ENCODE measurements at regions not wholly inside any gene's neighbourhood (a gene's known extent, or its start where the extent isn't known, plus 50 kb on each side); places are given as distances from the start of the nearest gene placed in this dataset.
"Not testable (repeated sequence)": the region's sequence is repeated elsewhere in the genome, so short reads cannot be mapped to it uniquely, and the experiment has no call there.

DNA sequence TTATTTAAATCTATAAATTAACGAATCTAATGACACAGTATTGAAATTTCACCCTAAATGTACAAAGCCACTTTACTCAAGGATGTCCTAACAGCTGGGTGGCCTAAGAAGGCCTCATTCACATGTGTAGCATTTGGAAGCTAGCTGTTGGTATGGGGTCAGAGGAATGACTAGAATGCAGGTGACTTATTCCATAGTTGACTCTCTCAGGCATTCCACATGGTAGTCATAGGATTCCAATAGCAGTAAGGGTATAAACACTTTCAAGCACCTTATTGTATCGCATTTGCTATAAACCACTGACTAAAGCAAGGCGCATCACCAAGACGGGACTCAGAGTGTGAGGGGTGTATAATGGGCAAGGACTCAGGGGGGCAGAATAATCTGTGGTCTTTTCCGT is 294.8 kb upstream of the EPHA3 start:
- DNase-seq: no peak

DNA sequence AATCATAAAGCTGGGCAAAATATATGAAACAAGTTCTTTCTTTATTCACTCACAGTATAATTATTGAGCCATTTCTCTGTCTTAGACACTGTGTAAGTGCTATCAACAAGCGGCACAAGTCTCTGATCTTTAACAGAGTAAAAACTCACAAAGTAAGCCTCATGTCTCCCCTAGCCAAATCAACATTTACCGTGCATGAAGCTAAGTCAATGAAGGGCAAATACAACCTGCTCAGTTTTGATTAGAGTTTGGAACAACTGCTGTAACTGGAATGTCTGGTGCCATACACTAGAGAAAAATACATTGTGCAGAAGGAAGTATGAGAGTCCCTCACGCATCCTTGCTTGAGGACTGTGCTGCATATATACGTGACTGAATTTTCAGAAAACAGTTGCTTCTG is 291.0 kb upstream of the EPHA3 start:
- DNase-seq: no peak

DNA sequence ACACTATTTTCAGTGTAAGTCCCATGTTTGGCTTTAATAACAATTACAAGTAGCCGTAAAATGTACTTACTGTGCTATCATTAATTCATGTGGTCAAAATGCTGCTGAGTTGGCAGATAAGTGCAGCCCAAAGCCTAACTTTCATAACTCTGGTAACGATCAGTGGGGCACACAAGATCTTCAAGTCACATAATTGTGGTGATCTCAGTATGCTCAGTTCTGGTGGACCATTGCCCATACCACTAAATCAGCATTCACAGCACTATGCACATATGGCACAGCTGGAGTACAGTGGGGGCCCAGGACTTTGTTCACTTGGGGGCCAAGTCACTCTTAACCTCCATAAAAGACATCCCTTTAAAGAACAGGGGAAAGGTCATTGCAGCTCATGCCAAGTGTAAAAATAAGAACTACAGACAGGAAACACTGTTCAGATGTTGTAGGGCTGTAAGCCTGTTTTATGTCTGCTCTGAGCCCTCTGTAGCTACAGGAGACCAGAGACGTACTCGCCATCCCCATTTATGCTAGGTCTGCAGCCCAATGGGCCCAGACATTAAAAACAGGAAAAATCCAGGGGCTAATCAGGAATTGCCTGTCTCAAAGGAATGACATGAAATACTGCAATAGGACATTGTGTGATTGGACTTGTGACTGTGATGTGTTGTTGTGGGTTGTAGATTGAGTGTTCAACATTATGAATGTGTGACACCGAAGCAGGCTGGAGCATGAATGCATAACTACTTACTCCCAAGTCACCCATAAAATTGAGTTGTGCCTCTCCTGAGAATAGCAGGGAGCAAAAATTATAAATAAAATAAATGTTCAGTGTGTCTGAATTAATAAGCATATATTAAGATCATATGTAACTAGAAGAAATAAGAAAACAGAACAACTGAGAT is 282.5 kb upstream of the EPHA3 start:
- DNase-seq: no peak

DNA sequence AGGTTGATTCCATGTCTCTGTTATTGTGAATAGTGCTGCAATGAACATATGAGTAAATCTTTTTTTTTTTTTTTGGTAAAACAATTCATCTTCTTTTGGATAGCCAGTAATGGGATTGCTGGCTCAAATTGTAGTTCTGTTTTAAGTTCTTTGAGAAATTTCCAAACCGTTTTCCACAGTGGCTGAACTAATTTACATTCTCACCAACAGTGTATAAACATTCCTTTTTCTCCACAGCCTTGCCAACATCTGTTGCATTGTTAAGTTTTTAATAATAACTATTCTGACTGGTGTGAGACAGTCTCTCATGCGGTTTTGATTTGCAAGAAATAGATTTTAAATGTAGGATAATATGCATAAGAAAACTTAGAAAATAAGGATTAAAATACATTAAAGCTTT is 279.0 kb upstream of the EPHA3 start:
- no peak for DNase-seq

DNA sequence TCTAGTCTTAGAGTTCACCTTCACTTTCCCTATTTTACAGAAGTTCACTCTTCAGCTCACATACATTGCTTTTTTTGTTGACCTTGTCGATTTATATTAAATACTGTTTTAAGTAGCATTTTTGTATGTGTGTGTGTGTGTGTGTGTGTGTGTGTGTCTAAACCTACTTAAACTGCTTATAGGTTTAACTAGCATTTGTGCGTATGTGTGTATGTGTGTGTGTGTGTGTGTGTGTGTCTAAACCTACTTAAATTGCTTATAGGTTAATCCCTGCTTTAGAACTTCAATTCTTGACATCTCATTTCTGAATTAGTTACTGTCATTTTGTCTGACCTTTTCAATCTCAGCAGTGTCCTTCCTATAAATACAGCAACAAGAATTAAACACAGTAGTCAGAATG is 254.8 kb upstream of the EPHA3 start:
- no peak for DNase-seq

DNA sequence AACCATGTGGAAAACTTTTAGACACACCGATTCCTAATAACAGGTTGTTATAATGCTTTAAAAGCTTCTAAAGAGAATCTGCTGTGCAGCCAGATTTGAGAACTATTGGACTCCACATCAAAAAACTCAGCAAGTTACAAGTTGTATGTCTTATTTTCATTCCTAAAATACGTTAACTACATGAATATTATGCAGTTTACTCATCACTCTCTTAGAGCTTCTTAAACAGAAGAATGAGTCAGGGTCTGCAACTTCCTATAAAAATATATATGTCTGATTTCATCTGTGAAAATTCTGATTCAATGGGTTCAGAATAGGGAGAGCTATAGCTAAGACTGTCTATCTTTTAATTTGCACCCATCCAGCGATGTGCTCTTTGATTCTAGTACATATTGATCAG is 244.2 kb upstream of the EPHA3 start:
- DNase-seq: no peak

DNA sequence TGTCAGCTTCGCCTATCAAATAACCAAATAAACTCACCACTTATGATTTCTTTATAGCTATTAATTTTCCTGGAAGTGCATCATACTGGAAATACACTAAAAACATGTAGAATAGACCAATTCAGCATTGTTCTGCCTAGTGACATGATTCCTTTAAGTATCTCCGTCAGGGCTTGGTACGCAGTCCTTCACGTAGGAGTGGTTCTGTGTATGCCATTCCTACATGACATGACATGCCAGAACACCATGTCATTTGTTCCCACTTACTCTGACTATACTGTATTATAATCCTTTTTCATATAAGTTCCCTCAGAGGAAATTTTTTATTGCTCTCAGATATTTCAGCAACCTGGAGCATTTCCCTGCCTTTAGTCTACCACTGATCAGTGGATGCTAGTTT is 230.7 kb upstream of the EPHA3 start:
- DNase-seq: no peak

DNA sequence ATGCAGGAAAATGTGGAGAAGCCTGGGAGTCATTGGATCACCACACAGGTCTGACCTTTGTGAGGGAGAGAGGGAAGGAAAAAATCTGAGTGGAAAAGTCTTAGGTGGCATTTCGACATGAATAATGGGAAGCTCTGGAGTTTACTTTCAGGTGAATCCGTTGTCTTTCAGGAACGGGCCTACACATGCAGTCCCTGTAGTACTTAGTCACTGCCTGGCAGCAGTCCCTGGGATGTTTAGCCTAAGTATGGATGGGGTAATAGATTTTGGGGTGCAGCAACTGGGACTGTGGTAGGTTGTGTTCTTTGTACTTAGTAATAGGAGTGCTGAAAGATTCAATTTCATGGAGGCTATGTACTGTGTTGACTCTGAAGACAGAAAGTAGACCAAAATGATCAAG is 227.5 kb upstream of the EPHA3 start:
- DNase-seq: no peak

DNA sequence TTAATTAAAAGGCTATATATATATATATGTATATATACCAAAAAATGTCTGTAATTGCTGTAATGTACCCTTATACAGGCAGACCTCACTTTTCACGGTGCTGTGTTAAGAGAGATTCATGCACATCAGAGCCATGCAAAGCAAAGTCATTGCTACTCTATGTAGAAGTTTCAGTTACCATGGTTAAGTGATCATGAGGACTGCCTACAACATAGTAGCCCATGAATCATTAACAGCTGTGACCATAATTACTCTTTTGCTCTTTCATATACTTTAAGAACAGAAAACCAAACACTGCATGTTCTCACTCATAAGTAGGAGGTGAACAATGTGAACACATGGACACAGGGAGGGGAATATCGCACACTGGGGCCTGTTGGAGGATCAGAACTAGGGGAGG is 225.3 kb upstream of the EPHA3 start:
- no peak for DNase-seq

DNA sequence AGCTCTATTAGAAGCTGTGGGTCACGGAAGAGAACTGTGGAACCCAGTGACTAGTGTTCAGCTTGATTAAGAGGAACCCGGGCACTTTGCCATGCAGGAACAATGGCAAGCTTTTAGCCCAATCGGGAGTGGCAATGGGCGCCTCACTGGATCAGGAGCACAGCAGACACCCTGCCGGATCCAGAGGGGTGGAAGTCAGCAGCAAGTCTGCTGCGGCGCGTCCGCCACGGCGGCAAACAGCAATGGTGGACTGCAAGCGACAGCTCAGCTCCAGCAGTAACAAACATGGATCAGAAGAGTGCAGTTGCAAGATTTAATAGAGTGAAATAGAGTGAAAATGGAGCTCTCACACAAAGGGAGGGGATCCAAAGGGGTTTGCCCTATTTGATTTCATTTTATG is 220.8 kb upstream of the EPHA3 start:
- DNase-seq: not testable (repeated sequence)

DNA sequence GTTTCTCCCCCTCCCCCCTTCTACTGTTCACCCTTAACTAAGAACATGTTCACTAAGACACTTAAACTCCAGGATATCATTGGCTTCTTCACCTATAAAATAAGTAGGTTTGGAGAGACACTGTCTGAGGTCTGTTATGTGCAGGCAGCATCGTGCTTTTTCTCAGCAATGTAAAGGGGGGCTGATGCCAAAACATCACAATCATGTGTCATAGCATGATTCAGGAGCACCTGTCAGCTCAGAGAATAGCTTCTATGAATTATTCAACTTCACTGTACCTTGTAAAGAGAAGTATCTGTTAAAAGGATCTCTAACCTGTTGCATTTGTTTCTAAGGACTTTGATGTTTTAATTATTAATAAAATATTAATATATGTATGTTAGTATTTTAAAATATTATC is 211.4 kb upstream of the EPHA3 start:
- no peak for DNase-seq

DNA sequence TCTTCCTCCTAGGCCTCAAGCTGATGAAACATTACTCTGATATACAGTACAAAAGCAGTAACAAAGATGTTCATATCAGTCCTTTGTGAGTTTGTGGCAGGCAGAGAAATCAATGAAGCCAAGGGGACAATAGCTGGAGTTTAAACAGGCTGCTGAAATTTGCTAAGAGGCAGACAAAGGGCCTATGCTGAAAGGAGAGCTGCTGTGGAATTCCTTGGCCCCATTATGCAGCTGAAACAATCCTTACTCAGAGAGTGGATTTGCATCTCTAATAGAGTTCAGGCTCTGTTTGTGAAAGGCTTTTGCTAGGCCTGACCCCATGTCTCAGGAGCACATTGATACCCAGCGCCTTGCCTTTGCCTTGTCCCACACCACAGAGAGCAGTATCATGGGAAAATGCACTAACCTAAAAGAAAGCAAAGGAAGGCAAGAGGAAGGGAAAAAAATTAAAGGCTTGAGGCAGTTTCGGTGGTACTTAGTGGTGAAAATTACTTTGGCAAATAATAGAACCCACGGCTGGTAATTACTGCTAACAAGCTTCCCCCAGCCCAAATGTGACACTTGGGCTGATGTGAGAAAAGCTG is 195.0 kb upstream of the EPHA3 start:
- no peak for DNase-seq

DNA sequence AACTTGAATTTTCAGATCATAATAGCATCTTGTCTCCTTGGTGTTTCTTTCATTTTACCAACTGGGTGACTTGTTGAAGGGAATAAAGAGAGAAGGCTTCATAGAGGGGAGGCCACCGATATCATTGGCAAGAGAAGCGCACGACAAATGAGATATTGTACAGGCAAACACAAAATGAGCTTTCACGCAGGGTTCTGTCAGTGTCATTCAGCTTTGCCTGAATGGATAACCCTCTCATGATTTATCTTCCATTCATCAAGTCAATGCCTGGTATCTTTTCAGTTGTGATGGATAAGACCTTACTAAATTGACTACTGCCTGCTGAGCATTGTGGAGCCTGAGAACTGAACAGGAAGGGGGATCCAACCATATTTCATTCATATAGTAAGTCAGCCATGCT is 188.6 kb upstream of the EPHA3 start:
- no peak for DNase-seq

DNA sequence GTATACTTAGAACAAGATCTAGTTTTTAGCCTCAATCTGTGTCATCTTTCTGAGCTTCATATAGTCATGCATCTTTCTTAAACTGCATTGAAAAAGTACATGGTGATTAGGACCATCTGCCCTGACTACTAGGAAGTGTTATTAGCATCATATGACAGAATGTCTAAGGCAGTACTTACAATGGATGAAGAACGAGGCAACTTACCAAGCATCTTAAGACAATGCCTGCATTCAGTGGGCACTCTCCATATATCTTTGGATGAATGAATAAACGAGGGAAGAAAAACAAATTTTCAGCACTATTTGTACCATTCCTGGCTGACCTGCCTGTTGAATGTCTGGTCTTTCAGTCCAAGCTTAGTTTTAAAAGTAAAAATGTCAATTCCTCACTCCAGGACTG is 185.4 kb upstream of the EPHA3 start:
- no peak for DNase-seq

DNA sequence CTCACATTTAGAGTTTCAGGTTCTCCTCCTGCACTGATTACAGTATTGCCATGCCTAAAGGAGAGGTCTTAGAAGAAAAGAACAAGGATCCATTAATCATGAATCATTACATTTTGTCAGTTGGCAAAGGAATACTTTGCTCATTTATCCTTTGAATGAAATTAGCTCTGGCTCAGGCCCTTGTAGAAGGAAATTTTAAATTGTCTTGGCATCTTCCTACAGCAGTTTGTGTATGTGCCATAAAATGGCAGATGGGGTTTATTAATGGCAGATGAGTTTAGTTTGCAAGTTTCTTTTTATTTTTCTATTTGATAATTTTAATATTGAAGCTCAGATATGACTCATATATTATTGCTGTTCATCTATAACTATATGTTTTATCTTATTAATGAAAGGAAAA is 181.2 kb upstream of the EPHA3 start:
- no peak for DNase-seq

DNA sequence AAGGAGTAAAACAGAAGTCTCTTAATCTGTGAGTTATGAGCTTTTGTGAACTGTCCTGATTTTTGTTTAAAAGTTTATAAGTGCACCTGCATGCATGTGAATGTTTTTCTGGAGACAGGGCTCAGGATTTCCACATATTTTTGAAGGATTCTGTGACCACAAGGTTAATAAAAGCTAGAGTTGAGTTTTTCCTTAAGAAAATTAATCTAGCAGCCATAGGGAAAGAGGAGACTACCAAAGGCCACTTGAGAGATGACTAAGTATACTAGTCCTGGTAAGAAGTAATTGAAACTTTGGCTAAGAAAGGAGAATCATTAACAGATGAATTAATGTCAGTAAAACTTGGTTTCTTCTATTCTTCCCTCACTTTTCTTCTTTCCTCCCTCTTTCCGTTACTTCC is 176.8 kb upstream of the EPHA3 start:
- DNase-seq: no peak

DNA sequence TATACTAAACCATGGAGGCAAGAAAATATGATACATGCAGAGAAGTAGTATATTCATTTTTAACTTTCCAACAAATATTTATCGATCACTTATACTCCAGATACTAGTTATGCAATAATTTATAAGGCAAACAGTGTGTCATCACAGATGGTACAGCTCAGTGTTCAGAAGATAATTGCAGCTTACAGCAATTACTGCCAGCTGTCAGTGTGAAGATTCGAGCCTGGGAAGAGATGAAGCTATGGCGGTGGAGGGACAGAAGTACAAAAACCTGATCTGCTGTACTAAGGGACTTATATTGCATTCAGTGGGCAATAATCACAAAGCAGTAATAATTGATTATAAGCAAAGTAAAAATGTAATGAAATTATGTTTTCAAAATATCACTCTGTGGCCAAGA is 170.6 kb upstream of the EPHA3 start:
- DNase-seq: peak; percentile 67

DNA sequence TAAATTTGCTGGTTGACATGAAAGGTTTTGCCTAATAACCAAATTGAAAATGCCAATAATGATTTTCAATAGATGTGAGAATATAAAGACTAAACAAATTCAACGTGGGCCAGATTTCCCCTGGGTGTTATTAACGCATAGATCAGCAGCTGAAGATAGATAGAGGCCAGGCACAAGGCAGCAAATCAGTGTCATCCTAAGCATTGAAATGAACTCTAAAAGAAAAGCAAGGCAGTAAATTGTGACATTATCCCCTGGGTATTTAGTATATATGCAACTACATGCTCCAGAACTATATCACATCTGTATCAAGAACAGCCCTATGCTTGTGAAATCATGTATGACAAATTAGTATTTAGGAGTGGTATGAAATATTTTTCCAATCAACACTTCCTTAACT is 167.1 kb upstream of the EPHA3 start:
- no peak for DNase-seq

DNA sequence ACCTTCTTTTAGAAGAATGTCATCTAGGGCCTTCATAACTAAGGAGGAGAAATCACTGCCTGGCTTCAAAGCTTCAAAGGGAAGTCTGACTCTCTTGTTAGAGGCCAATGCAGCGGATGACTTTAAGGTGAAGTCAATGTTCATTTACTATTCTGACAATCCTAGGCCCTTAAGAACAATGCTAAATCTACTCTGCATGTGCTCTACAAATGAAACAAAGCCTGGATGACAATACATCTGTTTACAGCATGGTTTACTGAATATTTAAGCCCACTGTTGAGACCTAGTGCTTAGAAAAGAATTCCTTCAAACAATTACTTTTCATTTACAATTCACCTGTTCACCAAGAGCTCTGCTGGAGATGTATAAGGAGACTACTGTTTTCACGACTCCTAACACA is 160.4 kb upstream of the EPHA3 start:
- DNase-seq: no peak

DNA sequence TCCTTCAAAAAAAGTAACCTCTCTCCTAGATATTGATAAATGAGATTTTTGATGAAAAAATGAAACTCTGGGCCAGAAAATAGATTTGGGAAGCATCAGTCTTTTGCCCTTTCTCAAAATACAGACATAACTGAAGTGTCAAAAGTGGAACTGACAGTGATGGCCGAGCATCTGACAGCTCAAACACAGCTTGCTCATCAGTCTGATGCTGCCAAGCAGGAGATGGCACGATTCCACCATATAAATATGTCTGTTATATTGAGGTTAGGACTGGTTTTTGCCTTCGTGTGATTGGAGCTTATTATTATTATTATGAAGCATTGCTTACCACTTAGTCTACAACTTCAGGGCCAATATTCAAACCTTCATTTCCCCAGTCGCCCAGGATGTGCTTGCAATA is 152.6 kb upstream of the EPHA3 start:
- DNase-seq: no peak

DNA sequence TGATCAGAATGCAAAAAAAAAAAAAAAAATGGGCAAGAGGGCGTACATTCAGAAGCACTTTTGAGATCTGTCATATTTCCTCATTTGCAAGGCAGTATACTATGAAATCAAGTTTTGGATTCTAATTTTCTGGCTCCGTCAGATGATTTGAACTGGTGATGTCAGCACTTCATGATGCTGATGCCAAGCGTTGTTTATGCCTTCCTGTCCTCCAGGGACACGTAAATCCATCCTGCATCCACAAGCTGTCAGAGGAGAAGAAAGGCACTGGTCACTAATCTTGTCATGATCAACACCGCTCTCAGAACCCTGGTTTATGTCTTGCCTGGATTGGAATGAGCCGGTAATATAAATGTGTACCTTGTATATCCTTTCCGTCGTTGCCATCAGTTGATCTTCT is 152.1 kb upstream of the EPHA3 start:
- DNase-seq: no peak

DNA sequence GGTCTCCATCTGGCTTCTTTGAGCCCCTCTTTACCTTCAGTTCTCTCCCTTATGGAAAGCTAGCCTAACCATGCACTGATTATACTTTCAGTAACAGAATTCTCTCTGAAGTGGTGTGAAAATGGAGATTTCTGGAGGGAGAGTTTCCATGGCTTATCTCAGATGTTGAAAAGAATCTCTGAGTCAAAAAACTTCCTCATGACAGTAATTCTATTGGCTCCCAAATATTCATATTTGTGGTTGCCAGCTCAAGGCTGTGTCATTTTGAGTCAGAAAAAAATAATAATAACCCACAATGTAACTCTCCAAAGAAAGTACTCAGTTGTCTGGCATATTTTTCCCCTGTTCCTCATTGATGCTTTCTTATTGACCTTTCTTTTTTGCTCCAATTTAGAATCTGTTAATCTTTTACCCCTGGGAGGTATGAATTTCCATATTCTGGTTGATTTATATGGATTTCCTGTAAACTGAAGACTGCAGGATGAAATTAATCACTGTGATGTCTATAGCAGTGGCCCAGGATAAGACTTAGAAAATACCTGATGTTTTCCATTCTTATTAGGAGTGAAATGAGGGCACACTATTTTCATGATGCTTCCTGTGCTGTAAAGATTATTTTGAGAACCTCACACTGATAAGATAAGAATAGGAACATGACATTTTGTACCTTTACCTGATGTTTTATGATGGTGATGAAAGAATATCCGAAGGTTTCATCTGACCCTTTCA is 149.5 kb upstream of the EPHA3 start:
- no peak for DNase-seq

DNA sequence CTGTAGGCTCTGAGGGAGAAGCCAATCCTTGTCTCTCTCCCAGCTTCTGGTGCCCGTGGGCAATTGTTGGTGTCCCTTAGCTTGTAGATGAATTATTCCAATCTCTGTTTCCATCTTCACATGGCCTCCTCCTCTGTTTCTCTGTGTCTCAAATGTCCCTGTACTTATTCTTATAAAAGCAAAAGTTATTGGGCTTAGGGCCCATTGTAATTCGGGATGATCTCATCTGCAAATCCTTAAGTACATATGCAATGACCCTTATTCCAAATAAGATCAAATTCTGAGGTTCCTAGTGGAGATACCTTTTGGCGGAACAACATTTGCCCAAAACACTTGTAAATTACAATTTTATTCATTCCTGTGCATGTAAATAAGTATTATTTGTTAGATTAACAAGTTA is 147.4 kb upstream of the EPHA3 start:
- DNase-seq: no peak

DNA sequence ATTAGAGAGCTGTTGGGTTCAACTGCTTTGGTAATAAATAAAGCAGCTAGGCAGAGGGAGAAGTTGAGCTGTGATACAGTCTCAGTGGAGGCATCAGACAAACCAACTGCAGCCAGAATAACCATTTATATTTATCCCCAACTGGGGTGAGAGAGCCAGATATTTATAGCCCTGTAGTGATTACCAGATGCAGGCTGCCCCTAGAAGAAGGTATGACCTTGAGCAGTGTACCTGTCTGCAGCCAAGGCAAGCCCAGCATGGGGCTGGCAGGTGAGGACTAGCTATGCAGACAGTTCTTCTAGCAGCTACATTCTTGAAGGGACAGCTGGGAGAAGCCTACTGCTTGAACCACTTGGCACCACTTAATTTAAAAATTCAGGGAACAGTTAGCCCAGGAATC is 144.4 kb upstream of the EPHA3 start:
- DNase-seq: no peak

All from DMS 273 treated with DMSO at 0.1 percent for 48 hours (cell line).